ENCODE measurements at regions not wholly inside any gene's neighbourhood (a gene's known extent, or its start where the extent isn't known, plus 50 kb on each side); places are given as distances from the start of the nearest gene placed in this dataset.
"Not testable (repeated sequence)": the region's sequence is repeated elsewhere in the genome, so short reads cannot be mapped to it uniquely, and the experiment has no call there.

DNA sequence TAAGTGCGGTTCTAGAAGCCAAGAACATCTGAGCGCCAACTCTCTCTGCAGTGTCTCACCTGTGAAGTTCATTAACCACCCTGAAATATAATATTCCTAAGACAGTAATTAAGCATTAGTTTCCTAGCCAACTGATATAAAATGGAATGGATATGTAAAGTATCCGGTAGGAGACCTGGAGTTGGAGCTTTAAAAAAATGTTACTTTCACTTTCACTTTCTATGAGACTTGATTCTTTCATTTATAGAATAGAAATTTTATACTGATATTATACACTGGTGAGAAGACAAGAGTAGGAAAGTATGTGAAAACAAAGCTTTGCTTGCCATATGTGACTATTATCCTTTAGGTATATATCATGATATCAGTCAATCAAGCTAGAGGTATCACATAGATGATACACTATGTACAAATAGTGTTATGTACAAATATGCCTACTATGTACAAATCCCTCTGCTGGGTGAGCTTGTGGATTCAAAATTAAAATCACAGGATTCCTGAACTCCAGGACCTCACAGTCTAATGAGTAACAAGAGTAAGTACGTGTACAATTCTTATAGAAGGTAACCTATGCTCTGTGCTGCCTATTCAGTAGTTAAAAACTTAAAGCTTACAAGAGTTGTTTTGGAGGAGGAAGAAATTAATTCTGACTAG is 934.2 kb downstream of the TTLL7 start:
- DNase-seq = no peak

DNA sequence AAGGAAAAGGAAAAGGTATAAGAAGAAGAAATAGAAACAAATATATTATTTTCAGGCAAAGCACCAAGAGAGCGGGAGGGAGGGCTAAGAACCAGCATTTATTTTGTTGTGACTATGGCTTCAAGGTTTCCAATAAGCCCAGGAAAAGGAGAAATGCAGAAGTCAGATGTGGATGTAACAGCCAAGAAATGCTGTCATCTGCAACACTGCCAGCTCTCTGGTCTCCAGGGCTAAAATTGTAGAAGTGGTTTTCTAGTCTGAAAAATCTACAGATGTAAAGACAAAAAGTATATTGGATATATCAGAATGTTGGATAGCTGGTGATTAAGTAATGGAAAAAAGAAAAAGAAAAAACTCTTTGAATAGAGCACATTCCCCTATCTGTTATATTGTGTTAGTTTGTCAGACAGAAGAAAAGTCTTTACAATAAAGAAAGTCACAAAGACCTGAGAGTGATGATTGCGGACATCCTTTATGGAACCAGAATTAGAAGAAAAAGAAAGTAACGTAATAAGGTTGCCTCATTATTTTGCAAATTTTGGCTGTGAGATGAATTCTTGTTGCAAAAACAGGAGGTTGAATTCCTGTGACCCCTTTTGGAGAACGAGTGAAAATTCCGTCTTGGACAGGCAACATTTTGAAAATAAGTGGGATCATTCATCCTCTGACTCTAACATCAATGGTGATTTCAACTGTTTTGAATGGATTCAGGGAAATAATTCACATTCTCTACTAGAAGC is 938.1 kb downstream of the TTLL7 start:
- DNase-seq = no peak

DNA sequence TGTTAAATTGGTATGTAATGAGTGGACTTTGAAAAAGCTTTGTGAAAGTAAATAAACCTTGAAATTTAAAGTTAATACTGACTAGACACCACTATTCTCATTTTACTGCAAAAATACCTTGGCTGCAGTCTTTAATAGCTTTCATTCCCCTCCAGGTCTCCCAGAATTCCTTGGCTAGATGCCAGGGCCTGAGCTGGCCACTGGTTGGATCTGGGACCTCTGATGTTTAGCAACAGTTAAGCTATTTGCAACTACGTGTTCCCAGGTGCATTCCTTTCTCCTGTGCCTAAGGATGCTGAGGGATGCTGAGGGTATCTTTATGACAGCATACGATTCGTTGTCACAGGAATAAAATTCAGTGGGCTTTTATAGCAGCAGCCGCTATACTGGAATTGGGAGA is 938.7 kb downstream of the TTLL7 start:
- DNase-seq = no peak

DNA sequence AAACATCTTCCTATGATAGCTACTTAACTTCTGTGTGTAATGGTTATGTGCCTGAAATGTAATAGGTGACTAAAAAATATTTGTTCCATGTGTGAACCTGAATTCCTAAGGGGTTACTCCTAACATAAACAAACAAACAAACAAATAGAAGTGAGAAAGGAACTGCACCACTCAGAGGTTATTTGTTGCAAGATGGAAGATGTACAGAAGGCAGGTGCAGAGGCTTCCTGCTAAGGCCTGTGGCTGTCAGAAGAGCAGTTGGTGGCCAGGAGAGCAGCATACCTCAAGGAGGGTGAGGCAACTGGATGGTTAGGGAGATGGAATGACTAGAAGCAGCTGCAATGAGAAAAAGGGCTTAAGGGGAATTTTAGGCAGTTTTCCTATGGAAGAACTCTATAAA is 940.6 kb downstream of the TTLL7 start:
- DNase-seq = no peak

DNA sequence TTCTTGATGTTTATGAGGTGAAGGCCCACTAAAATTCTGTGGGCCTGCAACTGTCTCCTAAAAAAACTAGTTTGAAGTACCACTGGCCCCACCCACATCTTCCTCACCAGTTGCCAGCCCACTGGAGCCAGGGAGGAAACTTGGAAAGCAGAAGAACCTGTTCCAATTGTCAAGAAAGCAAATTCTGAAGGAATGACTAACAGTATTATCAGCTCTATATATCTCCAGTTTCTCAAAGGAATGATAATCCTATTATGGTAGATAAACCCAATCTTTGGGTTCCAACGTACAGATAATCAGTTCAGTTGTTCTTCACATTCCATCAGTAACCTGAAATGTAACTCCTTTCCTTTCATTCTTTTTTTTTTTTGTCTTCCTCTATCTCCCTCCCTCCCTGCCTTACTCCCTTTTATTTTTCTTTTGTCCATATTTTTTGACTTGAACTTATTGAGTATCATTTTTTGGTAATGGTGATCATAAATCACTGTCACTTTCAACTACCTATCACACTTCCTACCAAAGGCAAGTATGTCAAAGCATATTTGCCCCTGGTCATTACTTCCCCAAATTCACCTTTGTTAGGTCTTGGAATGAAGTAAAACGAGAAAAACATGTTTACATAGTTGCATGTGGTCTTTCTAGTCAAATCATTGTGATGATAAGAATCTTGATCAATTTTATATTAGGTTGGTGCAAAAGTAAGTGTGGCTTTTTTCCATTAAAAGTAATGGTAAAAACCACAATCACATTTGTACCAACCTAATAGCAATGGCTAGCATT is 943.4 kb downstream of the TTLL7 start:
- no peak for DNase-seq

GRCh38 chr1:83053446-83053845 is 945.5 kb downstream of the TTLL7 start:
- no peak for DNase-seq

DNA sequence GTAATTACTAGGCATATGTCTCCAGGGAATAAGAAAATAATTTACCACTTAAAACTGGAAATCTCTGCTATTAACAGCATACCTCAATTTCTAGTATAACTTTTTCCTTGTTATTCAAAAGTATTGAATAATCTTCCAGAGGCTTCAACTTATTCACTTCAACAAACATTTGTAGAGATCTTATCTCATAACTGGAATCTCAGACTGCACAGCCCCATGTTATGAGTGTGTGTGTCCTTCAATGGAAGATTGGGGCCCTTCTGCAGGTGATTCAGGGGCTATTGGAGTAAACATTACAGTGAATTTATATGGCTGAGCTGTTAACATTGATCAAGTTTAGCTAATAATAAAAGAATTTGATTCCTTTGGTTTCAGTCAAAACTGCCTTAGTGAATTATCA is 946.1 kb downstream of the TTLL7 start:
- DNase-seq = no peak

GRCh38 chr1:83051053-83051452 is 947.9 kb downstream of the TTLL7 start:
- DNase-seq = not testable (repeated sequence)

GRCh38 chr1:83043244-83043643 is 955.7 kb downstream of the TTLL7 start:
- no peak for DNase-seq

GRCh38 chr1:83039091-83039490 is 959.8 kb downstream of the TTLL7 start:
- DNase-seq = not testable (repeated sequence)

GRCh38 chr1:83034851-83035250 is 964.1 kb downstream of the TTLL7 start:
- DNase-seq = no peak

DNA sequence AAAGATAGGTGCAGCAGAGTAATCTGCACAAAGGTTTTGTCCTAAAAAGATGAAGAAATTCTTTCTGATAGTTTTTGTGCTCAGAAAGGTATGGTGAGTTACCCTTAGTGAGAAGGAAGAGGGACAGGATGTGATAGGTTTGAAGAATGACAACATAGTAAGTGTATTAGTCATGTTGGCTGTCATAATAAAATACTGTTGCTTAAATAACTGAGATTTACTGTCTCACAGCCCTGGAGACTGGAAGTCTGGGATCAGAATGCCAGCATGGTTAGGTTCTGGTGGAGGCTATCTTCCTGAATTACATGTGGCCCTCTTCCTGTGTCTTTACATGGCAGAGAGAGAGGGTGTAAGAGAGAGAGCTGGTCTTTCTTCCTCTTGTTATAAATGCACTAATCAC is 965.2 kb downstream of the TTLL7 start:
- no peak for DNase-seq

DNA sequence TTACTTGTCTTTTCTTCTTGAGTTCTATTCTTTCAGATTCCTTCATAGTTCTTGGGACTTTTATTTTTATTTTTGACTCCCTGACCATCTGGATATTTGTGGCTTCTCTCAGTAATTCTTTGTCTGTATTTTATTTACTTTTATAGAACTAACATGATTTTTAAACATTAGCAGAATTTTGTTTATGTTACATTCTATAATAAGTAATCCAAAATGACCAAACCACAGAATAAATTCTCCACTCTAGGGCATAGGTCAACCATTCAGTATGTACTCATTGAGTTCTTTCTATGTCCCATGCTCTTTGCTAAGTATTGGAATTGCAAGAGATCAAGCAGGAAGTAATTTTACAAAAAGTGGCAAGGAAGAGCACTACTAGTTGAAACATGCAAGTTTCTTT is 969.0 kb downstream of the TTLL7 start:
- no peak for DNase-seq

DNA sequence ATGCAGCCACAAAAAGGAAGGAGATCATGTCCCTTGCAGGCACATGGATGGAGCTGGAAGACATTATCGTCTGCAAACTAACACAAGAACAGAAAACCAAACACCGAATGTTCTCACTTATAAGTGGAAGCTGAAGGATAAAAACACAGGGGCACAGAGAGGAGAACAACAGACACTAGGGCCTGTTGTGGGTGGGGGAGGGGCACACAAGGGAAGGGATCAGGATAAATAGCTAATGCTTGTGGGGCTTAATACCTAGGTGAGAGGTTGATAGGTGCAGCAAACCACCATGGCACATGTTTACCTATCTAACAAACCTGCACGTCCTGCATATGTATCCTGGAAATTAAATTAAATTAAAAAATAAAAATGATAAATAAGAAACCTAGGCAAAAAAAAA is 969.9 kb downstream of the TTLL7 start:
- DNase-seq = no peak

DNA sequence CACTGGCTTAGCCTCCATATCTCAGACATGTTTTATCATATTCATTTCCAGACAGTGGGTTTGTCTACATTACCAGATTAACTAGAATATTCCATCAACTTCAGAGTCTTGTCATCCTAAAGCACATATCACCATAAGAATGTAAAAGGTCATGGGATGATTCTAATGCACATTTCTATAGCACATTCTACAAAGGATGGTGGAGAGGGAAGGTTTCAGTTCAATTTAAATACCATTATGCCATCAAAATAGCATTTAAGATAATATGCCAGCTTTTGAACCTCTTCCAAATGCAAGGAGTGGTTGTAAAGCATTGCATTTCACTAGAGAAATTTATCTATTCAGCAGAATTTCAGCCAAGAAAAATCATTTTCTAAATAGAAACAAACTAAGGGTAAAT is 970.5 kb downstream of the TTLL7 start:
- DNase-seq = no peak

DNA sequence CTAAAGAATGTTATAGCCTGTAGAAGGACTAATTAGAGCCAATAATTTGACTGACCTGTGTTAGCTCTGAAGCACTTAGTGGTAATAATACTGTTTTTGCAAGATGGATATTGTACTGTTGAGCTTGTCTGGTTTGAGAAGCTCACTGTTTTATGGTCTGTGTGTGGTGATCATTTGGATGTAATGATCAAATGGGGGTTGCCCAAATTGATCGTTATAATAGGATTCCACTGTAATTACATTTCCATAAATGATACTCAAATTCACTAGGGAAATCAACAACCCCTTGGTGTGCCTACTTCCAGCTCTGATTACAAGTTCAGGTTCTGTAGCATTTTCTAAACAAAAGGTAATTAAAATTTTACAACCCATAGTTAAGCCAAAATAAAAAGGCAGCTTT is 971.4 kb downstream of the TTLL7 start:
- no peak for DNase-seq

GRCh38 chr1:83026745-83027144 is 972.2 kb downstream of the TTLL7 start:
- no peak for DNase-seq

DNA sequence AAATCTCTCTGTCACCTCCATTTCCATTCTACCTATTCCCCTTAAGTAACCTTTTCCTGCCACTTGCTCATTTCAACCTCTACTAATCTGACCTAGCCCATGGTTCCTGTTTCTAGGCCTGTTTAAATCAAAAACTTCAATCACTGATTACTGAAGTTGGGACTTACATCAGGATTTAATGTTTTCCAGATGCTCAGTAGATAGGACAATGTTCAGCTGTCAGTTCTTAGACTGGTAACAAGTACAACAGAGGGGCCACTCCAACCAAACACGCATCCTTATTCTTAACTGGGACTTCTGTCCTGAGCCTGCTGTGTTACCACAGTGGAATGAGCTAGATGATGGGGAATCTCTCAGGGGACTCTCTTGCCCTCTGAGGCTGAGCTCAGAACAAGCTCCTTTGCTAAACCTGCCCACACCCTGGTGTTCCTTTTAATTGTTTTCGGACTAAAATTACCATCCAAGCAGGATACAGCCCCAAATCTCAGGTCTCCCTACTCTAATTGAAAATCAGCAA is 974.6 kb downstream of the TTLL7 start:
- DNase-seq = no peak

GRCh38 chr1:83023212-83023611 is 975.7 kb downstream of the TTLL7 start:
- DNase-seq = no peak

GRCh38 chr1:83022206-83022605 is 976.7 kb downstream of the TTLL7 start:
- DNase-seq = no peak

GRCh38 chr1:83017701-83018100 is 981.2 kb downstream of the TTLL7 start:
- no peak for DNase-seq

DNA sequence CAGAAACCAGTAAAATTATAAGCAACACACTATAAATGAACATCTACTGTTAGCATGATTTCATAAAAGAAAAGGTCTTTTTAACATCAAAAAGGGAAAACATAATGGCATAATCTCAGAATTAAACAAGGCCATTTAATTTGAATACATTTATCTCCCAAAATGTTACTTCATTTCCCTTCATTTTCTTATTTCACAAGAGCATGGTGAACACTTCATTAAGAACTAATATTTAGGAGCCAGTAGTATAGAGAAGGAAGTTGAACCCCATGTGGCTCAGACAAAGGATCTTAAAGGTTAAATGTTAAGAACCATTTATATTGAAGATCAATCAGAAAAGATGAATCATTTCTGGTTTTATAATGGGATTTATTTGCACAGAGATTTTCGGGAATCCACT is 981.7 kb downstream of the TTLL7 start:
- no peak for DNase-seq

DNA sequence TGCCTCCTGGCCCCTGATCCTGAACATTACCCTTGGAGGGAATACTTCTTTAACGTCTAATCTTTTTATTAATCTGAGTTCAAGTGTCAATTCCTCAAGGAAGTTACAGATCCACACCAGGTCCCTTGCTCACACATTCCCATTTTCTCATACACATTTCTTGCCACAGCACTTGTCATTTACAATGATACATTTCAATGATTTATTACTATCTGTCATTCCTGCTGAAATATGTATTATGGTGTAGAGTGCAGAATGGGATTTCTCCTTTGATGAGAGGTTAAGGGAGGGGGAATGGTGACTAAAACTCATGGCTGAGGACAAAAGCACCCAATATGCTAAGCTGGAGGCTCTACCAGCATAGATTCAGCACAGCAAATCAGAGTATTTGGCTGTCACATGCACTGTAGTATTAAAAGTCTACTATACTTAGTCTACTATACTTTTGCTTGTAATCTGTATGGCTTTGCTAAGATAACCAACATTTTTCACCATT is 982.5 kb downstream of the TTLL7 start:
- no peak for DNase-seq

DNA sequence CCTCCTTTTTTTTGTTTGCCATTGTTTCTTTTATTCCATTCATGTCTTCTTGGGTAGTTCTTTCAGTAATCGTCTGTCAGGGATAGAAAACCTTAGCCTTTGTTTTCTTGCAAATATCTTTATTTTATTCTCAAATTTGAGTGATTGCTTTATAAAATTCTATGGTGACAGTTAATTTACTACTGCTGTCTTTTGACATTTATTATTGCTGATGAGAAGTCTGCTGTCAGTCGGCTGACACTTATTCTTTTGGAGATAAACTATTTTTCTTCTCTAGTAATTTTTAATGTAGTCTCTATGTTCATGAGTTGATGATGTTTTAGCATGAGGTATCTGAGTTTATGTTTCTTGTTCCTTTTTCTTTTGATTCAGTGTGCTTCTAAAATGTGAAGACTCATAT is 983.8 kb downstream of the TTLL7 start:
- no peak for DNase-seq
